Endothelial cell of umbilical vein (primary cell): ENCODE measurements at regions not wholly inside any gene's neighbourhood (a gene's known extent, or its start where the extent isn't known, plus 50 kb on each side); places are given as distances from the start of the nearest gene placed in this dataset.

Experiments used
- BruUV-seq: library from RNA; stranded (reverse); fragments of 400-500 nt; replicated peaks from 2 replicates; lab custom pipeline; 2021; lab: Mats Ljungman, UMichigan
- CTCF ChIA-PET: fragments of 300-600, 350-600 bp; sonication (Branson Sonifier 250); formaldehyde crosslinking; loops from one replicate; lab custom pipeline; 2021; ENCODE audit warnings: antibody characterized with exemption, inconsistent platforms; lab: Charles Lee
- POLR2A ChIA-PET: fragments of 300-600, 350-600 bp; sonication (Branson Sonifier 250); formaldehyde crosslinking; loops from one replicate; lab custom pipeline; 2021; ENCODE audit warnings: antibody characterized with exemption, inconsistent platforms; lab: Charles Lee
- DNase-seq: peaks from one replicate; pipeline ENCODE4 v3.0.0-alpha.2; 2011; ENCODE audit warnings: low read depth, low spot score
- FAIRE-seq: peaks from 2 replicates; lab custom pipeline; 2011; peaks lifted over from hg19 to GRCh38; lab: Jason Lieb, UNC
- H2AFZ ChIP-seq: 2 replicates; pipeline ENCODE4 v1.6.0; 2012; ENCODE audit warnings: low read depth, low read length, control low read depth, inconsistent platforms
- H3K27ac ChIP-seq: 2 replicates; pipeline ENCODE4 v1.5.1; 2011; ENCODE audit warnings: low read depth, mild to moderate bottlenecking, control low read depth, low read length, moderate library complexity; ENCODE audit not compliant: insufficient read depth
- H3K27me3 ChIP-seq, 2 experiments: 2 replicates each; pipeline versions ENCODE4 v1.6.0 to v1.6.1; 2011; ENCODE audit warnings: low read length in 2 of 2, mixed read lengths in 1 of 2; ENCODE audit not compliant: control insufficient read depth in 2 of 2, insufficient read depth in 2 of 2
- H3K36me3 ChIP-seq, 2 experiments: 2 replicates in 1 of 2; 3 replicates in 1 of 2; pipeline ENCODE4 v1.5.1; 2011; ENCODE audit warnings: low read length in 2 of 2, mild to moderate bottlenecking in 1 of 2, moderate library complexity in 1 of 2; ENCODE audit not compliant: control insufficient read depth in 2 of 2, insufficient read depth in 2 of 2; ENCODE audit errors: extremely low read depth in 1 of 2
- H3K4me1 ChIP-seq: 3 replicates; pipeline ENCODE4 v1.5.1; 2011; ENCODE audit warnings: mild to moderate bottlenecking, low read length; ENCODE audit not compliant: control insufficient read depth, insufficient read depth; ENCODE audit errors: extremely low read depth
- H3K4me2 ChIP-seq: 2 replicates; pipeline ENCODE4 v1.6.1; 2011; ENCODE audit warnings: low read length, control low read depth, mixed read lengths; ENCODE audit not compliant: insufficient read depth
- H3K4me3 ChIP-seq, 3 experiments: fragments of 200-600 bp in 1 of 3; sonication (generic), shearing (Covaris generic) in 1 of 3; replicated peaks in 1 of 3; 2 replicates each; pipeline ENCODE4 v1.5.1; 2011 to 2016; ENCODE audit warnings: control low read depth in 3 of 3, low read length in 3 of 3, mild to moderate bottlenecking in 2 of 3, inconsistent platforms in 1 of 3, low read depth in 1 of 3, moderate library complexity in 1 of 3; ENCODE audit not compliant: insufficient read depth in 1 of 3
- H3K79me2 ChIP-seq: 2 replicates; pipeline ENCODE4 v1.6.0; 2012; ENCODE audit warnings: low read length, inconsistent platforms; ENCODE audit not compliant: control insufficient read depth, insufficient read depth
- H3K9ac ChIP-seq: replicated peaks from 2 replicates; pipeline ENCODE3; 2011; ENCODE audit warnings: low read length, control low read depth; ENCODE audit not compliant: insufficient read depth; ENCODE audit errors: extremely low read depth
- H3K9me1 ChIP-seq: replicated peaks from 3 replicates; pipeline ENCODE4 v1.6.0; 2011; ENCODE audit warnings: mild to moderate bottlenecking, low read length; ENCODE audit not compliant: control insufficient read depth, insufficient read depth; ENCODE audit errors: extremely low read depth
- H3K9me3 ChIP-seq: replicated peaks from 2 replicates; pipeline ENCODE4 v1.5.1; 2012; ENCODE audit warnings: low read length, inconsistent platforms; ENCODE audit not compliant: control insufficient read depth, insufficient read depth
- H4K20me1 ChIP-seq: replicated peaks from 2 replicates; pipeline ENCODE3; 2011; ENCODE audit warnings: mild to moderate bottlenecking, low read length; ENCODE audit not compliant: control insufficient read depth, insufficient read depth; ENCODE audit errors: extremely low read depth
- CTCF ChIP-seq, 2 donors: IDR thresholded peaks; 1 replicate in 1 of 2; 2 replicates in 1 of 2; pipeline ENCODE4 v1.5.1; 2011; ENCODE audit warnings: low read length in 2 of 2, mild to moderate bottlenecking in 2 of 2, moderate library complexity in 2 of 2, control low read depth in 1 of 2, inconsistent platforms in 1 of 2, low read depth in 1 of 2; ENCODE audit not compliant: insufficient read depth in 1 of 2; ENCODE audit errors: extremely low read depth in 1 of 2
- EZH2 ChIP-seq: IDR thresholded peaks from 2 replicates; pipeline ENCODE4 v1.6.1; 2012; ENCODE audit warnings: borderline replicate concordance, low read depth, mild to moderate bottlenecking, moderate library complexity, low read length, inconsistent platforms; ENCODE audit not compliant: severe bottlenecking
- FOS ChIP-seq: IDR thresholded peaks from 2 replicates; pipeline ENCODE4 v1.6.1; 2011; ENCODE audit warnings: mild to moderate bottlenecking, low read length, moderate library complexity, borderline replicate concordance; ENCODE audit not compliant: insufficient read depth
- GATA2 ChIP-seq: IDR thresholded peaks from 2 replicates; pipeline ENCODE4 v1.7.0; 2011; ENCODE audit warnings: low read depth, mild to moderate bottlenecking, moderate library complexity, mixed read lengths, low read length; ENCODE audit not compliant: insufficient read length, insufficient read depth
- JUN ChIP-seq: IDR thresholded peaks from 2 replicates; pipeline ENCODE4 v1.6.1; 2011; ENCODE audit warnings: borderline replicate concordance, low read depth; ENCODE audit not compliant: insufficient read length, insufficient read depth
- MAX ChIP-seq: IDR thresholded peaks from 2 replicates; pipeline ENCODE4 v1.6.1; 2011; ENCODE audit not compliant: insufficient read depth, insufficient read length
- MYC ChIP-seq: IDR thresholded peaks from one replicate; pipeline ENCODE4 v1.6.1; 2011; ENCODE audit warnings: mild to moderate bottlenecking, low read depth, low read length
- POLR2A ChIP-seq: IDR thresholded peaks from 2 replicates; pipeline ENCODE4 v1.6.1; 2012; ENCODE audit warnings: low read depth, mild to moderate bottlenecking, control low read depth, low read length
- POLR2AphosphoS5 ChIP-seq: IDR thresholded peaks from 2 replicates; pipeline ENCODE4 v1.6.1; 2012; ENCODE audit warnings: low read depth, mild to moderate bottlenecking, control low read depth, low read length, moderate library complexity; ENCODE audit not compliant: insufficient read depth
- dilution Hi-C: fragments of 300-500 bp; cut with MboI; formaldehyde crosslinking; loops from one replicate; pipeline ENCODE4 v1.15.0; 2019; ENCODE audit warnings: low sequenced_read_pairs; ENCODE audit not compliant: extremely low pct_ligation_motif_present
- intact Hi-C: fragments of 100-400 bp; cut with micrococcal nuclease; formaldehyde crosslinking; loops from one replicate; pipeline ENCODE4 v1.10.0; 2022

GRCh38 chr6:99833034-99833433 lies 161.0 kb downstream of the MCHR2 start:
- Histone ChIP-seq H3K9ac (no peak overlapping the region), H3K36me3 (no peaks in the 10 kb centered on the region), H2AFZ (no peak overlapping the region), H4K20me1 (no peaks in the 10 kb centered on the region), H3K9me3 (no peaks in the 10 kb centered on the region), H3K79me2 (no peaks in the 10 kb centered on the region), H3K9me1 (no peaks in the 10 kb centered on the region), H3K4me3 (no peak overlapping the region), H3K4me2 (no peak overlapping the region), H3K4me1 (no peaks in the 10 kb centered on the region), H3K27me3 (no peaks in the 10 kb centered on the region), H3K27ac (no peak overlapping the region)
- TF ChIP-seq POLR2A (no peak), JUN (no peak), EZH2 (no peak), MAX (no peak), MYC (no peak), CTCF (IDR thresholded peaks at IDR 0.05; ENCODE audit: extremely low read depth in 1 of 2, insufficient read depth in 1 of 2, low read depth in 1 of 2, low read length in 2 of 2) (no peak), POLR2AphosphoS5 (no peak), GATA2 (no peak), FOS (no peak)
- DNase-seq (no peak), FAIRE-seq (no peak)
- ChIA-PET CTCF (no interaction called here), POLR2A (no interaction called here)
- dilution Hi-C loops, result no loop called here
- BruUV-seq, result no TSS peak
- intact Hi-C loops, result no loop called here
